ENCODE measurements at regions not wholly inside any gene's neighbourhood (a gene's known extent, or its start where the extent isn't known, plus 50 kb on each side); places are given as distances from the start of the nearest gene placed in this dataset.
"Not testable (repeated sequence)": the region's sequence is repeated elsewhere in the genome, so short reads cannot be mapped to it uniquely, and the experiment has no call there.

DNA sequence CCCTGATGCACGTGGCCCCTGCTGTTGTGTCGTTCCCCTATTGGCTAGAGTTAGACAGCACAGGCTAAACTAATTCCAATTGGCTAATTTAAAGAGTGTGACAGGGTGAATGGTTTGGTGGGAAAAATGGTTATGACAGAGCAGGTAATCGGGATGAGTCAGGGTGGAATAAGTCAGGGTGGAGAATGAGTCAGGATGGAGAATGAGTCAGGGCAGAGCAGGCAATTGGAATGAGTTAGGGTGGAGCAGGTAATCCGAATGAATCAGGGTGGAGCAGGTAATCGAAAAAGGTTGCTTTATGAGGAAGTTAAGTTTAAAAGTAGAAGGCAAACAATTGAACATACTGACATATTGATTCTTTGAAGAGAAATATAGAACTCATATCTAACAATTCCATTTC lies 89.0 kb upstream of the HGF start:
- DNase-seq (ENCODE audit: low spot score); intact Hi-C loops (cut with micrococcal nuclease); H3K27ac Mint-ChIP-seq; H3K4me3 Mint-ChIP-seq; H3K27me3 Mint-ChIP-seq (ENCODE audit: insufficient read depth); H3K9me3 Mint-ChIP-seq; H3K36me3 Mint-ChIP-seq (ENCODE audit: low read depth); H3K4me1 Mint-ChIP-seq (ENCODE audit: low read depth): not testable (repeated sequence)

DNA sequence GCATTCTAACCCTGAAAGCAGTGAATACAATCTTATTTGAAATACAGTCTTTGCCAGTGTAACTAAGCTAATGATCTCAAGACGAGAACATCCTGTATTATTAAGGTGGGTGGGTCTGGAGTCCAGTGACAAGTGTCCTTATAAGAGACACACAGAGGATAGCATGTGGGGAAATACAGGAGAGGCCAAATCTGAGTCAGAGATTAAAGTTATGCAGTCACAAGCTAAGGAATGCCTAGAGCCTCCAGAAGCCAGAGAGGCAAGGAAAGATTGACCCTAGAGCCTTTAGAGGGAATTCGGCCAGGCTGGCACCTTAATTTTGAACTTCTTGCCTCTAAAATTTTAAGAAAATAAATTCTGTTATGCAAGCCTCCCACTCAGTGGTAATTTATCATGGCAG lies 87.5 kb upstream of the HGF start:
- no peak overlapping the region for H3K4me3 Mint-ChIP-seq
- H3K9me3 Mint-ChIP-seq, result peaks cover 3% of the 10 kb centered on the region
- H3K27ac Mint-ChIP-seq, result no peak overlapping the region
- H3K4me1 Mint-ChIP-seq (ENCODE audit: low read depth), result no peaks in the 10 kb centered on the region
- H3K27me3 Mint-ChIP-seq (ENCODE audit: insufficient read depth), result no peaks in the 10 kb centered on the region
- no peak for DNase-seq (ENCODE audit: low spot score)
- intact Hi-C loops (cut with micrococcal nuclease), result no loop called here
- no peaks in the 10 kb centered on the region for H3K36me3 Mint-ChIP-seq (ENCODE audit: low read depth)

DNA sequence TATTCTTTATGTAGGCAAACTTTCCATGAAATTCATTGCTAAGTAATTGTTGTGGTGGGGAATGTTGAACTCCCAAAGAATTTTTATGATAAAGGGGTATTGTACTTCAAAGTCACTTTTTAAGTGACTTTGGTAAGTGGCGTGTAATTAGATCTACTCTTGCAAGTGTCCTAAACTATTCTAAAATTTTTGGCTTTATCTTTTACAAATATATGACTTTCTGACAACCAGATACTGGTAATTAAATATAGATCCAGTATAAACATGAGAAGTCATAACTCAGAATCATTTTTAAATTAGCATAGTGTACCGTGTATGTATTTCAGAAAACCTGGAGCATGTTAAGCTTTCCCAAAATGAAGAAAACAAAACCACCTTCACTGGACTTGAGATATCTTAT lies 84.7 kb upstream of the HGF start:
- H3K27me3 Mint-ChIP-seq (ENCODE audit: insufficient read depth), result no peaks in the 10 kb centered on the region
- no peak overlapping the region for H3K4me3 Mint-ChIP-seq
- H3K9me3 Mint-ChIP-seq, result no peaks in the 10 kb centered on the region
- no peaks in the 10 kb centered on the region for H3K4me1 Mint-ChIP-seq (ENCODE audit: low read depth)
- intact Hi-C loops (cut with micrococcal nuclease), result no loop called here
- H3K36me3 Mint-ChIP-seq (ENCODE audit: low read depth), result no peaks in the 10 kb centered on the region
- DNase-seq (ENCODE audit: low spot score), result no peak
- H3K27ac Mint-ChIP-seq, result no peak overlapping the region

DNA sequence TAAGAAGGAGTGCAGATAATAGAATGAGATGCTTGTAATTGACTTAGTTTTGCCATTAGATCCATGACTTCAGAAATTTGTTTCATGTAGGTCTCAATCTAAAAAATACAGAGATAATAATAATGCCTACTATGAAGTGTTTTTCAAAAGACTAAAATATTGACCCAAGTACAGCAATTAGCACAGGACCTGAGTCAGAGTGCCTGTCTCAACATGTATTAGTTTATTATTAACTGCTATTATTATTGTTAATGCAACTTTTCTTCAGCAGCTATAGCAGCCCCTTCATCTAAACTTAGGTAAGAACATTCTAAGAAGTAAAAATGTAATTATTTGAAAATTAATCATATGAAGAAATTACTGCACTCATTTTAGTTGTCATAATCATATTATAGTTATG lies 82.9 kb upstream of the HGF start:
- Mint-ChIP-seq H3K36me3 (ENCODE audit: low read depth) (no peaks in the 10 kb centered on the region), H3K9me3 (peaks cover 5% of the 10 kb centered on the region), H3K4me3 (no peak overlapping the region), H3K27ac (no peak overlapping the region), H3K27me3 (ENCODE audit: insufficient read depth) (no peaks in the 10 kb centered on the region), H3K4me1 (ENCODE audit: low read depth) (no peaks in the 10 kb centered on the region)
- DNase-seq (ENCODE audit: low spot score), result no peak
- intact Hi-C loops (cut with micrococcal nuclease), result no loop called here

DNA sequence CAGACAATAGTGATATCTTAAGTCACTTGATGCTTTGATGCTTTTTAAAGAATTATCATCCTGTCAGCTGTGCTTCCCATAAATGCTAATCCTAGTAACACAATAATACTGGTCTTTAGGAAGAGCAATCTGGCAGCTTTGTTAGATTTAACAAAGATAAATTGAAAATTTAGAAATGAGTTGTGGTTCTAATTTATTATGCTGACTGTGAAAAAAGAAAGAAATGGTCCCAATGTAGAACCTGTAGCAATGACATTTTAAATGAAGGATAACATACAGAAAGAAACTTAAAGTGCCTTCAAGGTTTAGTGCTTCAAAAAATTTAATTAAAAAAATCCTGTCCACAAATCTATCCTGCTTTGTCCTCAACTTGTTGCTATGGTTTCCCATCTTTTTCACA lies 81.6 kb upstream of the HGF start:
- Mint-ChIP-seq H3K9me3 (peaks cover 5% of the 10 kb centered on the region), H3K36me3 (ENCODE audit: low read depth) (no peaks in the 10 kb centered on the region), H3K4me1 (ENCODE audit: low read depth) (peaks cover 4% of the 10 kb centered on the region), H3K4me3 (no peak overlapping the region), H3K27ac (no peak overlapping the region), H3K27me3 (ENCODE audit: insufficient read depth) (no peaks in the 10 kb centered on the region)
- DNase-seq (ENCODE audit: low spot score), result no peak
- intact Hi-C loops (cut with micrococcal nuclease), result no loop called here

DNA sequence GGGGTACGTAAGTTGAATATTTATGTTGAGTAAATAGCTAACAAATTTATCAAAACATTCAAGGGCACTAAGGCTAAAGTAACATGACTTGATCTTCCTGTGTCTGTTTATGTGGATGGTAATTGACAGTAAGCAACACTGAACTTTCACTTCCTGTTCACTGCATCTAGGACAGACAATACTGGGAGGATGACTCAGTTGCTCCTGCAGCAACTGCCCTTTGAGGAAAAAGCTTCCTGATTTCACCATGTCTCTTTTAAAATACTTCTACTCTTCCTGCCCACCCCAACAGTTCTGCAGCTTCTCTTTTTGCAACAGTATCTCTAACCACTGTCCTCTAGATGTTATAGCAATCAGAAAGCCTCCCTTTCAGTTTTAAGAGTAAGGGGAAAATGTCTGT lies 76.6 kb upstream of the HGF start:
- H3K27ac Mint-ChIP-seq, result no peak overlapping the region
- no peak overlapping the region for H3K4me3 Mint-ChIP-seq
- intact Hi-C loops (cut with micrococcal nuclease), result loop anchor here (5.0 kb wide), 1 partner anchor 41 kb away; no protein-coding TSS in a partner anchor

DNA sequence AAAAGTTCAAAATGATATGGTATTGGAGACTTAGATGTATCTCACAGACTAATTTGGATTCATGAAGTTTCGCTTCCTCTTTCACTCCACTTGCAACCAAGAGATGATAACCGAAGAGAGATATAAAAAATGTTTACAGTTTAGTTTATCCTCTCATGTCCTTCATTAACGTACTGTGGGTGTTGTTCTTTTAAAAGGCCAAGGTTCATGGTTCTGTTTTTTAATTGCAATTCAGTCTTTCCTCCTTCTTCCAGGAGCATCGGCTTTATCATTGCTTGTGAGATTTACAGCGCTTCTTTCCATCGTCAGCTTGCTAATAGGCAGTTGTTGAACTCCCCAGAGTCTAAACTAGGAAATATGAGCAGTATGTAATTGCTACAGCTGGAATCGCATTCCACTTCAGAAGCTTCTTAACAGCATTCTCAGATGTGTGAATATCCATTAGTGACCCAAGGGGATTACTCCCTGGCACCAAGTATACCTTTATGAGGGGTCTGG lies 75.9 kb upstream of the HGF start:
- Mint-ChIP-seq H3K4me3 (no peak overlapping the region), H3K9me3 (peaks cover 11% of the 10 kb centered on the region), H3K36me3 (ENCODE audit: low read depth) (no peaks in the 10 kb centered on the region), H3K27ac (peak overlapping the region; percentile 23), H3K27me3 (ENCODE audit: insufficient read depth) (no peaks in the 10 kb centered on the region), H3K4me1 (ENCODE audit: low read depth) (peaks cover 7% of the 10 kb centered on the region)
- intact Hi-C loops (cut with micrococcal nuclease), result loop anchor here (5.0 kb wide), 1 partner anchor 42 kb away; no protein-coding TSS in a partner anchor
- no peak for DNase-seq (ENCODE audit: low spot score)

More for the DNA sequence above, 76.6 kb upstream of the HGF start:
- DNase-seq (ENCODE audit: low spot score), result no peak
- Mint-ChIP-seq H3K27me3 (ENCODE audit: insufficient read depth) (no peaks in the 10 kb centered on the region), H3K4me1 (ENCODE audit: low read depth) (peaks cover 7% of the 10 kb centered on the region), H3K9me3 (peaks cover 5% of the 10 kb centered on the region), H3K36me3 (ENCODE audit: low read depth) (no peaks in the 10 kb centered on the region)

DNA sequence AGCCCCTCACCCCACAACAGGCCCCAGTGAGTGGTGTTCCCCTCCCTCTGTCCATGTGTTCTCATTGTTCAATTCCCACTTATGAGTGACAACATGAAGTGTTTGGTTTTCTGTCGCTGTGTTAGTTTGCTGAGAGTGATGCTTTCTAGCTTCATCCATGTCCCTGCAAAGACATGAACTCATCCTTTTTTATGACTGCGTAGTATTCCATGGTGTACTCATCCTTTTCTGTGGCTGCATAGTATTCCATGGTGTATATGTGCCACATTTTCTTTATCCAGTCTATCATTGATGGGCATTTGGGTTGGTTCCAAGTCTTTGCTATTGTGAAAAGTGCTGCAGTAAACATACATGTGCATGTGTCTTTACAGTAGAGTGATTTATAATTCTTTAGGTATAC lies 73.8 kb upstream of the HGF start:
- intact Hi-C loops (cut with micrococcal nuclease); H3K27me3 Mint-ChIP-seq (ENCODE audit: insufficient read depth); H3K27ac Mint-ChIP-seq; H3K4me1 Mint-ChIP-seq (ENCODE audit: low read depth); DNase-seq (ENCODE audit: low spot score); H3K36me3 Mint-ChIP-seq (ENCODE audit: low read depth); H3K4me3 Mint-ChIP-seq: not testable (repeated sequence)
- H3K9me3 Mint-ChIP-seq, result peaks cover 11% of the 10 kb centered on the region

DNA sequence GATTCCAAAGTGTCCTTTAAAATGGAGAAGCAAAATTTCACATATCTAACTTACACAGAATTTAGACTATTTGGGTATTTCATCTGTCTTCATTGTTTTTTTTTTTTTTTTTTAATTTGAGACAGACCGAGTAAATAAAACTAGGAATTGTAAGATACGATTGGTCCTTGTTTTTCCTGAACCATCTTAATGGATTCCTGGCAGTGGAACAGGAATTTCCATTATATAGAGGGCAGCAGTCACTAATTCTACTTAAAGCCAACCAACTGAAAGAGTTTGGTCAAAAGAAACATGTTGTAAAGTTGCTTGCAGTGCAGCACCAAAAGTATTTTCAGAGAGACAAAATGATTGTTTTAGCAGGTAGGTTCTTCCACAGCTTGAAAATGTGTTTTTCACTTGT lies 72.5 kb upstream of the HGF start:
- Mint-ChIP-seq H3K36me3 (ENCODE audit: low read depth) (no peaks in the 10 kb centered on the region), H3K27me3 (ENCODE audit: insufficient read depth) (no peaks in the 10 kb centered on the region), H3K9me3 (peaks cover 5% of the 10 kb centered on the region), H3K4me1 (ENCODE audit: low read depth) (peaks cover 7% of the 10 kb centered on the region), H3K27ac (no peak overlapping the region), H3K4me3 (no peak overlapping the region)
- DNase-seq (ENCODE audit: low spot score), result no peak
- intact Hi-C loops (cut with micrococcal nuclease), result no loop called here

DNA sequence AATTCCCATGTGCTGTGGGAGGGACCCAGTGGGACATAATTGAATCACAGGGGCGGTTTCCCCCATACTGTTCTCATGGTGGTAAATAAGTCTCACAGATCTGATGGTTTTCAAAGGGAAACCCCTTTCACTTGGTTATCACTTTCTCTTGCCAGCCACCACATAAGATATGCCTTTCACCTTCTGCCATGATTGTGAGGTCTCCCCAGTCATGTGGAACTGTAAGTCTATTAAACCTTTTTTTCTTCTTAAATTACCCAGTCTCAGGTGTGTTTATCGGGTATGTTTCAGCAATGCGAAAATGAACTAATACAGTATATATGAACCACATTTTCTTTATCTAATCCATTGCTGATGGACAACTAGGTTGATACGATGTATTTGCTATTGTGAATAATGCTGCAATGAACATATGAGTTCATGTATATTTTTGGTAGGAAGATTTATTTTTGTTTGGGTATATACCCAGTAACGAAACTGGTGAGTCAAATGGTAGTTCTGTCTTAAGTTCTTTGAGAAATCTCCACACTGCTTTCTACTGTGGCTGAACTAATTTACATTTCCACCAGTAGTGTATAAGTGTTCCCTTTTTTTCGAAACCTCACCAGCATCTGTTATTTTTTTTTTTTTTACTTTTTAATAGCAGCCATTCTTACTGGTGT lies 70.0 kb upstream of the HGF start:
- intact Hi-C loops (cut with micrococcal nuclease), result no loop called here
- H3K36me3 Mint-ChIP-seq (ENCODE audit: low read depth), result no peaks in the 10 kb centered on the region
- no peak overlapping the region for H3K27ac Mint-ChIP-seq
- no peaks in the 10 kb centered on the region for H3K27me3 Mint-ChIP-seq (ENCODE audit: insufficient read depth)
- no peak overlapping the region for H3K4me3 Mint-ChIP-seq
- H3K9me3 Mint-ChIP-seq, result peaks cover 5% of the 10 kb centered on the region
- no peaks in the 10 kb centered on the region for H3K4me1 Mint-ChIP-seq (ENCODE audit: low read depth)
- DNase-seq (ENCODE audit: low spot score), result no peak

DNA sequence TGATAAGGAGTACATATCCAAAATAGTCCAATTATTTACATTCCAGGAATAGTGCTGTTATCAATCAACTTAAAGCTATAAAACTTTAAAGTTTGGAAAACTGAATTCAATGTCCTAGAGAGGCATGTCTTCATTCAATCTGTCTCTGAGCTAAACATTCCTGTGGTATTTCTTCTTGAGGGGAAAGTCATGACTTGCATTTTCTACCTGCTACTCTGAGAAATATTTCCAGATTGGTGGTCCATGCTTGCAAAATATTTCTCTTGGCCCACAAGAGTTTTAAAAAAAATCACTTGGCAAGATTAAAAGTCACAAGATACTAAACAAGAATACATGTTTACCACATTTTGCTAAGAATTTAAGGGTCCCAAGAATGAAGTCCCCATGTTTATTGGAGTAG lies 63.6 kb upstream of the HGF start:
- Mint-ChIP-seq H3K27me3 (ENCODE audit: insufficient read depth) (no peaks in the 10 kb centered on the region), H3K4me1 (ENCODE audit: low read depth) (no peaks in the 10 kb centered on the region), H3K9me3 (peaks cover 24% of the 10 kb centered on the region), H3K27ac (no peak overlapping the region), H3K4me3 (no peak overlapping the region), H3K36me3 (ENCODE audit: low read depth) (no peaks in the 10 kb centered on the region)
- no peak for DNase-seq (ENCODE audit: low spot score)
- intact Hi-C loops (cut with micrococcal nuclease), result no loop called here

DNA sequence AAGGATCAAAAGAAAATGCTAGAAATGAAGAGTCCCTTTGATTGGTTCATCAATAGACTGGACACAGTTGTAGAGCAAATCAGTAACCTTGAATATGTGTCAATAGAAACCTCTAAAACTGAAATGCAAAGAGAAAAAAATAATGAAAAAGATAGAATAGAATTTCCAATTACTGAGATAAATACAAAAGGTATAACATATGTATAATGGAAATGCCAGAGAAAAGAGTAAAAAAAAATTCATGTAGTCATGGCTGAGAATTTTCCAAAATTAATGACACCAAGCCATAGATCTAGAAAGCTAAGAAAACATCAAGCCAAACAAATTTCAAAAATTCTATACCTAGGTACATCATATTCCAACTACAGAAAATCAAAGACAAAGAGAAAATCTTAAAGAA lies 62.0 kb upstream of the HGF start:
- H3K4me1 Mint-ChIP-seq (ENCODE audit: low read depth), result no peaks in the 10 kb centered on the region
- H3K36me3 Mint-ChIP-seq (ENCODE audit: low read depth), result no peaks in the 10 kb centered on the region
- H3K27me3 Mint-ChIP-seq (ENCODE audit: insufficient read depth), result no peaks in the 10 kb centered on the region
- DNase-seq (ENCODE audit: low spot score), result no peak
- H3K4me3 Mint-ChIP-seq, result no peak overlapping the region
- no peak overlapping the region for H3K27ac Mint-ChIP-seq
- peaks cover 25% of the 10 kb centered on the region for H3K9me3 Mint-ChIP-seq
- intact Hi-C loops (cut with micrococcal nuclease), result no loop called here

DNA sequence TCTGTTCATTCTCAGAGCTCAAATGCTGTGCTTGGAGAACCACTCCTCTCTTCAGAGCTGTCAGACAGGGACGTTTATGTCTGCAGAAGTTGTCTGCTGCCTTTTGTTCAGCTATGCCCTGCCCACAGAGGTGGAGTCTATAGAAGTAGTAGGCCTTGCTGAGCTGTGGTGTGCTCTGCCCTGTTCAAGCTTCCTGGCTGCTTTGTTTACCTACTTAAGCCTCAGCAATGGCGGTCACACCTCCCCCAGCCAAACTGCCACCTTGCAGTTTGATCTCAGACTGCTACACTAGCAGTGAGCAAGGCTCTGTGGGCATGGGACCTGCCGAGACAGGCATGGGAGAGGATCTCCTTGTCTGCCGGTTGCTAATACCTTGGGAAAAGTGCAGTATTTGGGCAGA lies 59.7 kb upstream of the HGF start:
- H3K36me3 Mint-ChIP-seq (ENCODE audit: low read depth); H3K27ac Mint-ChIP-seq; H3K4me3 Mint-ChIP-seq; DNase-seq (ENCODE audit: low spot score); H3K27me3 Mint-ChIP-seq (ENCODE audit: insufficient read depth); intact Hi-C loops (cut with micrococcal nuclease); H3K4me1 Mint-ChIP-seq (ENCODE audit: low read depth): not testable (repeated sequence)
- peaks cover 25% of the 10 kb centered on the region for H3K9me3 Mint-ChIP-seq

DNA sequence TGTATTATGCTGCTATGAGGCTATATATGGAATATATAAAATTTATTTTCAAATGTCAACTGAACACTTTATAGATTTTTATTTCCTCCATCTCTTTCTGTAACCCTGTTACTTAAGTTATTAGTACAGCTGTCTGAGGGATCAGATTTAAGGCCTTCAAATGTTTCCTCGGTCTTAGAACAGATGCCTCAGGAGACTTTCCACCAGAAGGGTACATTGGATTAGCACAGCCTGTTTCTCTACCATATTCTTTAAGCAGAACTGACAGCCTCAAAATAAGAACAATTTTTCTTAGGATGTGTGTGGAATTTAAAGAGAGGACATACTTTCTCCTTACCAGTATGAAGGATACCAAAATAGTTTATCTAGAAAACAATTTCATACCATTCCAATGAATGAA lies 53.0 kb upstream of the HGF start:
- intact Hi-C loops (cut with micrococcal nuclease), result no loop called here
- Mint-ChIP-seq H3K27me3 (ENCODE audit: insufficient read depth) (no peaks in the 10 kb centered on the region), H3K9me3 (no peaks in the 10 kb centered on the region), H3K4me3 (no peak overlapping the region), H3K4me1 (ENCODE audit: low read depth) (no peaks in the 10 kb centered on the region), H3K36me3 (ENCODE audit: low read depth) (no peaks in the 10 kb centered on the region), H3K27ac (no peak overlapping the region)
- DNase-seq (ENCODE audit: low spot score), result no peak

All from activated T-helper 1 cell treated with anti-CD3 and anti-CD28 coated beads, Interleukin-12 subunit alpha, Interleukin-12 subunit beta, Interleukin-2, Interleukin-4 antibody, amounts not matched to agents 30 ng/mL and 10 ng/mL and 1 ng/mL, durations not matched to agents 14 hours and 24 hours and 36 hours (primary cell).